PC-9 (cell line): ENCODE measurements at regions not wholly inside any gene's neighbourhood (a gene's known extent, or its start where the extent isn't known, plus 50 kb on each side); places are given as distances from the start of the nearest gene placed in this dataset.

Experiments
- BruUV-seq: library from RNA; stranded (reverse); fragments of 400-500 nt; replicated peaks from 2 replicates; lab custom pipeline; 2021; lab: Mats Ljungman, UMichigan
- CTCF ChIA-PET: fragments of 300-600 bp; sonication (Branson Sonifier 250); formaldehyde crosslinking; loops from one replicate; lab custom pipeline; 2022; ENCODE audit warnings: antibody characterized with exemption; lab: Charles Lee
- POLR2A ChIA-PET: fragments of 300-600 bp; sonication (Branson Sonifier 250); formaldehyde crosslinking; loops from one replicate; lab custom pipeline; 2022; ENCODE audit warnings: antibody characterized with exemption; ENCODE audit not compliant: unreplicated experiment; lab: Charles Lee
- DNase-seq, 2 experiments: peaks; one replicate each; pipeline versions ENCODE4 v3.0.0 to v3.0.0-alpha.2; 2015 to 2022; ENCODE audit warnings: mixed read lengths in 1 of 2
- H2AFZ ChIP-seq: fragments of 200-600 bp; sonication (generic); 2 replicates; pipeline ENCODE4 v1.8.1; 2017; ENCODE audit warnings: antibody characterized with exemption
- H3F3A ChIP-seq: fragments of 200-600 bp; sonication (generic); 2 replicates; pipeline ENCODE4 v1.8.1; 2017; ENCODE audit warnings: antibody characterized with exemption, mild to moderate bottlenecking, low read depth; ENCODE audit not compliant: insufficient read depth
- H3K27ac ChIP-seq: fragments of 200-600 bp; sonication (generic); 2 replicates; pipeline ENCODE4 v1.6.1; 2016; ENCODE audit warnings: mixed run types
- H3K27me3 ChIP-seq: fragments of 200-600 bp; sonication (generic); 2 replicates; pipeline ENCODE4 v1.6.1; 2016; ENCODE audit warnings: low read depth, mixed run types; ENCODE audit not compliant: insufficient read depth
- H3K36me3 ChIP-seq: fragments of 200-600 bp; sonication (generic); 2 replicates; pipeline ENCODE4 v1.6.1; 2016; ENCODE audit warnings: low read depth, mixed run types
- H3K4me1 ChIP-seq: fragments of 200-600 bp; sonication (generic); replicated peaks from 2 replicates; pipeline ENCODE4 v1.6.1; 2016; ENCODE audit warnings: mixed run types; ENCODE audit not compliant: insufficient read depth
- H3K4me2 ChIP-seq: fragments of 200-600 bp; sonication (generic); 2 replicates; pipeline ENCODE4 v1.6.1; 2017; ENCODE audit warnings: mixed run types
- H3K4me3 ChIP-seq: fragments of 200-600 bp; sonication (generic); 2 replicates; pipeline ENCODE4 v1.6.1; 2016; ENCODE audit warnings: mixed run types
- H3K79me2 ChIP-seq: fragments of 200-600 bp; sonication (generic); 2 replicates; pipeline ENCODE4 v1.6.1; 2017; ENCODE audit warnings: low read depth, mixed run types
- H3K9me2 ChIP-seq: fragments of 200-600 bp; sonication (generic); 2 replicates; pipeline ENCODE4 v1.8.1; 2017; ENCODE audit warnings: mild to moderate bottlenecking; ENCODE audit not compliant: insufficient read depth
- H3K9me3 ChIP-seq: fragments of 200-600 bp; sonication (generic); 2 replicates; pipeline ENCODE4 v1.8.1; 2016; ENCODE audit warnings: low read depth; ENCODE audit not compliant: insufficient read depth
- H4K20me1 ChIP-seq: fragments of 200-600 bp; sonication (generic); 2 replicates; pipeline ENCODE4 v1.8.1; 2017; ENCODE audit not compliant: insufficient read depth
- EZH2 ChIP-seq: fragments of 200-600 bp; sonication (generic); IDR thresholded peaks from 2 replicates; pipeline ENCODE4 v1.8.0; 2017; ENCODE audit warnings: antibody characterized with exemption, low read depth
- intact Hi-C: fragments of 100-400 bp; cut with micrococcal nuclease; formaldehyde crosslinking; loops from one replicate; pipeline ENCODE4 v1.10.0; 2022; ENCODE audit not compliant: unreplicated experiment
- TF ChIP-seq, protein P1 (sequence below): fragments of 200-600 bp; sonication (generic); conservative IDR thresholded peaks from 2 replicates; pipeline ENCODE4 v1.6.1; 2017; ENCODE audit warnings: mixed run types, antibody characterized with exemption, mild to moderate bottlenecking, moderate library complexity

DNA sequence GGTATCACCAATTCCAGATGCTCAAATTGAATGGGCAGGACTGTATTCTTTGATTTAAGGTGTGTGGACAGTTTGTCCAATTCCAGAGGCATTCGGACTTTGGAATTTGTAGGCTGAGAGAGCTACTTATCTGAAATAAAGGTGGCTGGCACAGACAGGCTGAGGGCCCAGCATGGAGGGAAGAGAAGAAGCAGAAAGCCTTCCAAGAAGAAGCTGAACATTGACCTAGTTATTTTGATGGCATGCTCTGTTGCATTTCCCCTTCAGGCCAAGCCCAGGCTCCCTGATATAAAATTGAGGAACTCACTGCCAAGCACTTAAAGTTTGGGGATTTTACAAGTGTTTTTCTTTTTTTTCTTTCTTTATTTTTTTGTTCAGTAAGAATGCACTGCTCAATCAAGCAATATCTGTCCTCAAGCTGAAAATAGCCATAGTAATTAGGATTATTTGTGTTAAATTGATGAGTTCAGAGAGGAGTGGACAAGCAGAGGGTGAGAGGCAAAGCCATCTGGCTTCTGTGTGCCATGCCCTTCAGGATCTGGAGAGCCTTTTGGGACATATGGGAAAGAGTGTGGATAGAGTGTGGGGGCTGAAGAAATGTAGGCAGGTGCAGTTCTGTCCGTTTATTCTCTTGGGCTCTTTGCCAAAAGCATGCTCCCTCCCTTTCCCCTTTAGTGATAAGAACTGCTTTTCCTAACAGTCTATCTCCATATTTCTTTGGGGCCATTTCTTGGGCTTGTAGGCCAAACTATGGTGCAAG lies 148.9 kb downstream of the OXSM start:
- POLR2A ChIA-PET = no interaction called here
- no peaks in the 10 kb centered on the region for H3K9me2 ChIP-seq
- no peaks in the 10 kb centered on the region for H3K4me1 ChIP-seq
- intact Hi-C loops = no loop called here
- no peaks in the 10 kb centered on the region for H3K79me2 ChIP-seq
- no peak overlapping the region for H2AFZ ChIP-seq
- no peaks in the 10 kb centered on the region for H3K36me3 ChIP-seq
- no peak for TF ChIP-seq EZH2
- TF ChIP-seq, protein P1, sequence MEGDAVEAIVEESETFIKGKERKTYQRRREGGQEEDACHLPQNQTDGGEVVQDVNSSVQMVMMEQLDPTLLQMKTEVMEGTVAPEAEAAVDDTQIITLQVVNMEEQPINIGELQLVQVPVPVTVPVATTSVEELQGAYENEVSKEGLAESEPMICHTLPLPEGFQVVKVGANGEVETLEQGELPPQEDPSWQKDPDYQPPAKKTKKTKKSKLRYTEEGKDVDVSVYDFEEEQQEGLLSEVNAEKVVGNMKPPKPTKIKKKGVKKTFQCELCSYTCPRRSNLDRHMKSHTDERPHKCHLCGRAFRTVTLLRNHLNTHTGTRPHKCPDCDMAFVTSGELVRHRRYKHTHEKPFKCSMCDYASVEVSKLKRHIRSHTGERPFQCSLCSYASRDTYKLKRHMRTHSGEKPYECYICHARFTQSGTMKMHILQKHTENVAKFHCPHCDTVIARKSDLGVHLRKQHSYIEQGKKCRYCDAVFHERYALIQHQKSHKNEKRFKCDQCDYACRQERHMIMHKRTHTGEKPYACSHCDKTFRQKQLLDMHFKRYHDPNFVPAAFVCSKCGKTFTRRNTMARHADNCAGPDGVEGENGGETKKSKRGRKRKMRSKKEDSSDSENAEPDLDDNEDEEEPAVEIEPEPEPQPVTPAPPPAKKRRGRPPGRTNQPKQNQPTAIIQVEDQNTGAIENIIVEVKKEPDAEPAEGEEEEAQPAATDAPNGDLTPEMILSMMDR = no peak
- H3K27me3 ChIP-seq = no peaks in the 10 kb centered on the region
- DNase-seq = no peak
- no TSS peak for BruUV-seq
- H3K27ac ChIP-seq = no peak overlapping the region
- no peaks in the 10 kb centered on the region for H3K9me3 ChIP-seq
- no peak overlapping the region for H3K4me2 ChIP-seq
- H4K20me1 ChIP-seq = no peaks in the 10 kb centered on the region
- CTCF ChIA-PET = no interaction called here
- no peak overlapping the region for H3K4me3 ChIP-seq
- H3F3A ChIP-seq = no peaks in the 10 kb centered on the region

DNA sequence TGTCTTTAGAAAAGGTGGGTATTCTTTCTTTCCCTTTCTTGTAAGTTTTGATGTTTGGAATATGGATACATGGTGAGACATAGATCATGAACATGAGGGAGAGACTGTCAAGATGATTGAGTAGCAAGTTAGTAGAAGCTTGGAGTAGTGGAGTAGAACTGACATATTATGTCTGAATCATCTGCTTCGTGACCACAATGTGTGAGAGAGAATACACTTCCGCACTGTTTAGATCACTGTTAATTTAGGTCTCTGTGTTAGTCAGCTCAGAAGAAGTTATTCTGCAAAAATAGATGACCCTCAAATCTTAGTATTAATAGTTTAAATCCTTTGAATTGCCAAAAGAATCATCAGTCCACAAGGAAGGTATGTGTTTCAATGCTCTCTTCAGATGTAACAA lies 151.0 kb downstream of the OXSM start:
- Histone ChIP-seq H3F3A (no peaks in the 10 kb centered on the region), H3K27ac (no peak overlapping the region), H3K9me3 (no peaks in the 10 kb centered on the region), H3K4me2 (no peak overlapping the region), H3K36me3 (no peaks in the 10 kb centered on the region), H4K20me1 (no peaks in the 10 kb centered on the region), H2AFZ (no peak overlapping the region), H3K9me2 (no peaks in the 10 kb centered on the region), H3K27me3 (no peaks in the 10 kb centered on the region), H3K4me3 (no peak overlapping the region), H3K79me2 (no peaks in the 10 kb centered on the region), H3K4me1 (no peaks in the 10 kb centered on the region)
- intact Hi-C loops = no loop called here
- BruUV-seq = no TSS peak
- no peak for DNase-seq
- no peak for TF ChIP-seq EZH2
- TF ChIP-seq, protein P1 = no peak
- ChIA-PET POLR2A (no interaction called here), CTCF (no interaction called here)

DNA sequence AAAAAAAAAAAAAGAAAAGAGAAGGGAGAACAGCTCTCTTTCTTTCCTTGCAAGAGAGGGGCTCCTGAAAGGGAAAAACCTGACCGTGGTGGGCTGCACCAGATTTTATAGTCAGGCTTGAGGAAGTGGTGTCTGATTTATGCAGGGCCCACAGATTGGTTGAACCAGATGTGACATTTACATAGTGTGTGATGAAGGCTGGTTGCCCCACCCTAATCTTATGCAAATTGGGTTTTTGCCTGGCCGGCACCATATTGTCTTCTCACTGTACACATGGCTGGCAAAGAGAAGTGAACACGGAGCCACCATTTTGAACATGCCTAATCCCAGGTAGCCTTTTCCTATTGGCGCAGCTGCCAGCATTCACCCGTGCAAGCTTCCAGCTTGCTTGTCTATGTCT lies 154.4 kb downstream of the OXSM start:
- no peaks in the 10 kb centered on the region for H3K36me3 ChIP-seq
- H4K20me1 ChIP-seq = no peaks in the 10 kb centered on the region
- H3K4me2 ChIP-seq = no peak overlapping the region
- ChIA-PET POLR2A (no interaction called here), CTCF (no interaction called here)
- no peak overlapping the region for H3K4me3 ChIP-seq
- DNase-seq = no peak
- TF ChIP-seq EZH2 = no peak
- TF ChIP-seq, protein P1 = no peak
- no peaks in the 10 kb centered on the region for H3K9me3 ChIP-seq
- no TSS peak for BruUV-seq
- no peaks in the 10 kb centered on the region for H3K27me3 ChIP-seq
- intact Hi-C loops = no loop called here
- no peaks in the 10 kb centered on the region for H3K79me2 ChIP-seq
- H3K4me1 ChIP-seq = no peaks in the 10 kb centered on the region
- no peak overlapping the region for H3K27ac ChIP-seq
- H3K9me2 ChIP-seq = no peaks in the 10 kb centered on the region
- no peak overlapping the region for H2AFZ ChIP-seq
- no peaks in the 10 kb centered on the region for H3F3A ChIP-seq
